Hepatic stellate cell (primary cell): ENCODE measurements at regions not wholly inside any gene's neighbourhood (a gene's known extent, or its start where the extent isn't known, plus 50 kb on each side); places are given as distances from the start of the nearest gene placed in this dataset.

ENCODE experiments used
- DNase-seq: peaks from one replicate; pipeline ENCODE4 v3.0.0; 2011; ENCODE audit warnings: low spot score

GRCh38 chr3:127396473-127396872 is 108.6 kb upstream of the PRR20G start:
- DNase-seq: no peak

GRCh38 chr3:127395663-127396355 is 108.0 kb upstream of the PRR20G start:
- DNase-seq: no peak

DNA sequence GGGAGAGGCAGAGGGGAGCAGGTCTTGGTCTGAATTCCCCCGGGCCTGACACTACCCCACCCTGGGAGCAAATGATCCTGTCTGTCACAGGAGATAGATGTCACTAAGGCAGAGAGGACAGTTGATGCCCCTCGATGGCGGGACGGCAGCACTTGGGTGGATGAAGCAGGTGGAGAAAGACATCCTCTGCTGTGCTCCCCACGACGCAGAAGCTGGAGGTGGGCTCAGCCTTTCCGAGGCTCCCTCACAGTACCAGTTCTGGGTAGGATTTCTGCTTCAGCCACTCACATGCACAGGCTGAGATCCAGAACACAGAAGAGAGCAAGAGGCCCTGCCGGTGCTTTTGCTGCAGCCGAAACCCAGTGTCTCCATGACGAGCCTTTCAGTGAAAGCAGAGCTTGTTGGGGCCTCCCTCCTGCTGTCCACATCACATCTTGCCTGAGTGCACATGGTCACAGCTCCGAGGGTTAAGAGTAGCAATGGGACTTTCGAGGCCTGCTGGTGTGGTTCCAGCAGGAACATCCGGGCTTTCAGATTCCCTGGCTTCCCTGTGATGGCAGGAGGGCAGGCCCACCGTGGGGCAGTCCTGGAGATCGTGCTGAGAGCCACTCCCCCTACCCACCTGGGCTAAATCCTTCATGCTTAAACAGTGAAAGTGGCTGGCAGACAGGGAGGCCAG is 107.3 kb upstream of the PRR20G start:
- DNase-seq: no peak

- no peak for DNase-seq
These were observed 106.2 kb upstream of the PRR20G start for GRCh38 chr3:127394031-127394430.

DNA sequence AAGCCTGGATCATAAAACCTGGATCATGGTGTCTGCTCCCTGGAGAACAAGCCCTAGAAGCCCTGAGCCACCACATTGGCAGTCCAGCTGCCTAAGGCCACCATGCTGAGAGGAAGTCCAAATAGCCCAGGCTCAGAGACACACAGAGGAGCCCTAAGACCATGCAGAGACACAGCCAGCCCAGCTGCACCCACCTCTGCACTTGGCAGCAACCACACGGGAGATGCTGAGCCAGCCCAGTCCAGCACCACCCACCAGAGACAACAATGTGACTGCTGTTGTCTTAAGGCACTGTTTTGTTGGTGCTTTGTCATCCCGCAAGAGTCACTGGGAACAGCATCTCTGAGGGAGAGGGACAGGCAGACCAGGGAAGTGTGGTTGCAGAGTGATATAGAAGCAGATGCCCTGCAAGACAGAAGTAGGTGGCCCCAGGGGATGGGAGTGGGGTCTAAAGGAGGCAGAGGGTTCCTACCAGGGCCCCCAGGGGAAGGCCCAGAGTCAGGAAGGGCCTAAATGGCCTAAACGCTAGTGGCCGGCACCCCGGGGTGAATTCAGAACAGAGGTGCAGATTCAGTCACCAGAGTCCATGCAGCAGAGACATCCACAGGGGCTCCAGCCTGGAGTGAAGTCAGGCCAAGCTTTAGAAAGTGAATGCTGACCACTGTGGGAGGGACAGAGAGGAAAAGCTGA is 105.4 kb upstream of the PRR20G start:
- no peak for DNase-seq

- no peak for DNase-seq
These were observed 104.3 kb upstream of the PRR20G start for GRCh38 chr3:127392156-127392490.

DNA sequence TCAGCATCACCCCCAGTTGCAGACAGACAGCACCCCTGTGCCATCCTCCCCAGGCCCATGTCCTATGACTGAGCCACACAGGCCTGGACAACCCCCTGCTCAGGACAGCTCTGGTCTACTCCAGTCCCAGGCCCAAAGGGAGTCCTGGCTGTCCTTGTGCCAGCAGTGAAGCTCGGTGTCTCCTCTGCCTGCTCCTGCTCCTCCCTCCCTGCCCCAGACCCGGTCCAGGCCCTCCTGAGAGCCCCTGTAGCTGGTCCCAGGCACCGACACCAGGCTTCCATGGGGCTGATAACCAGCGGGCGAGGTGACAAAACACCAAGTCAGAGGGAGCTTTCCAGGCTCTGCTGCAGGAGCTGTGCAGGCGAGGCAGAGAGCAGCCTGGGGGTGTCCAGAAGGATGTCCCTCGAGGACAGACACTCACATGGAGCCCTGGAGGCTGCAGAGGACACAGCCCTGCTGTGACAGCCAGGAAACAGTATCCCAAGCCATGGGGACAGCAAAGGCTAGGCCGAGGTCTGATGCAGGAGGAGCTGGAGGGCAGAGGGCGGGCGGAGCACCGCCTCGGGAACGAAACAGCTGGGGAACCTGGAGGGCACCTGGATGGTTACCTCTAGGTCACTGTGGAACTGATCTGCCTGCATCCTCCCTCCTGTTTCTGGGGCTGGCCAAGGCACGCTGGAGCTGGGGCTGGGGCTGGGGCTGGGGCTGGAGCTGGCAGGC is 103.8 kb upstream of the PRR20G start:
- DNase-seq: no peak

- DNase-seq: no peak
These were observed 102.6 kb upstream of the PRR20G start for GRCh38 chr3:127390365-127391025.

DNA sequence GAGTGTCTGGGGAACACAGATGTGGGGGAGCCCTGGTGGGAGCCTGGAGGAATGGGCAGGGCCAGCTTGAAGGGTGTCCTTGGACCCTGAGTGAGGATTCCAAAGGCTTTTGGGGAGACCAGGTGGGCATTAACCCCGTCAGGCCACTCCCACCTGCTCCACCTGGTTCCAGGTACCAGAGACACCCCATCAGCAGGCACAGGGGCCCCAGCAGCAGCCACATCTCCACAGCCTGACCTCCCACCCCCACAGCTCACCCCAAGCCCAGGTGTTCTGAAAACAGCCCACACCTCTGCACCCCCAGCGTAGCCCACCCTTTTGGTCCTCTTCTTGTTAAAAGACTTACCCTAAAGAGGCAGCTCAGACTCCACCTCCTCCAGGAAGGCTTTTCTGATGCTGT is 102.1 kb upstream of the PRR20G start:
- DNase-seq: no peak

GRCh38 chr3:127389420-127389819 is 101.6 kb upstream of the PRR20G start:
- DNase-seq: no peak

- DNase-seq: no peak
These were observed 100.6 kb upstream of the PRR20G start for GRCh38 chr3:127388427-127388826.

DNA sequence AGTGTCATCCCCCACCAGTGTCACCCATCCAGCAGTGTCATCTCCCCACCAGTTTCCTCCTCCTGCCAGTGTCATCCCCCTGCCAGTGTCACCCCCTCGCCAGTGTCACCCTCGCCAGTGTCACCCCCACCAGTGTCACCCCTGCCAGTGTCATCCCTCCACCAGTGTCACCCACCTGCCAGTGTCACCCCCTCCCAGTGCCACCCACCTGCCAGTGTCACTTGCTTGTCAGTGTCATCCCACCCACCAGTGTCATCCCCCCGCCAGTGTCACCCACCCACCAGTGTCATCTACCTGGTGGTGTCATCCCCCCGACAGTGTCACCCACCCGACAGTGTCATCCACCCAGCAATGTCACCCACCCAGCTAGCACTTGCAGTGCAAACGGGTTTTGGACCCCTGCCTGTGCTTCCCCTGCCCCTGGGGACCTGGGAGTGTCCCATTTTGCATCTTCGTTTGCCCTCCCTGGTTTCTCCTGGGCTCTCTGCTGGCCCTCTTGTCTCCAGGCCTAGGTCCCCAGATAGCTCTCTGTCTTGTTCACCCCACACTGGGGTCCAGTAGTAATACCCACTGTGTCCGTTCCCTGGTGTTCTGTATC is 99.8 kb upstream of the PRR20G start:
- DNase-seq: no peak

DNA sequence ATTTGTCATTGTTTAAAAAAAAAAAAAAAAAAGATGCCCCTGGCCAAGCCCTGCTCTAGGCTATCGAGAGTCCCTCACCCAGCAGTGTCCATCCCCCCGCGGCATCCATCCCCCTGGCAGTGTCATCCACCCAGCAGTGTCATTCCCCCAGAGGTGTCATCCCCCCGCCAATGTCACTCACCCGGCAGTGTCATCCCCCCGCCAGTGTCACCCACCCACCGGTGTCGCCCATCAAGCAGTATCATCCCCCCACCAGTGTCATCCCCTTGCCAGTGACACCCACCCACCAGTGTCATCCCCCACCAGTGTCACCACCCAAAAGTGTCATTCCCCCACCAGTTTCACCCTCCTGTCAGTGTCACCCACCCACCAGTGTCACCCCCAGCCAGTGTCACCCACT is 99.3 kb upstream of the PRR20G start:
- DNase-seq: no peak

DNA sequence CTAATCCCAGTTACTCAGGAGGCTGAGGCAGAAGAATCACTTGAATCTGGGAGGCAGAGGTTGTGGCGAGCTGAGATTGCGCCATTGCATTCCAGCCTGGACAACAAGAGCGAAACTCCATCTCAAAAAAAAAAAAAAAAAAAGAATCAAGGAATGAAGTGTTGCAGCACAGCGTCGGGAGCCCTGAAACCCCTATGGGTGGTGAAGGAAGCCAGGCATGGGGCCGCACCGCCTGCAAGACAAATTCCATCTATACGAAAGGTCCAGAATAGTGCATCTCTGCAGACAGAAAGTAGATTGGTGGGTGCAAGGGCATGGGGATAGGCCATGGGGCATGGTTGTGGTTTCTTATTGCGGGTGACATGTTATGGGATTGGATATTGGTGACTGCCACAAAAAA is 98.6 kb upstream of the PRR20G start:
- DNase-seq: no peak

DNA sequence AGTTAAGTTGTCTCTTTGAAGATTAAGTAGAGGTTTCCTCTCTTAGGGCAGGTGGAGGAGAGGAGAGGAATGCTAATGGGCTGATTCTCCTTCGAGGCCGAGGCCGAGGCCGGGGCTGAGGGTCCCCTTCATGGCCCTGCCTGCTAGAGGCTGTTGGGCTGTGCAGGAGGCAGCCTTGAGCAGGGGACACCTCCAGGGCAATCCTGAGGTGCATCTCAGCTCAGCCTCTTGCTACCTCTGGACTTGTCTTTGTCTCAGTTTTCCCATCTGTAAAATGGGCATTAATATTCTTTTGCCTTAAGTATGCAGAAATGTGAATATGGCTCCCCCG is 97.7 kb upstream of the PRR20G start:
- DNase-seq: no peak

DNA sequence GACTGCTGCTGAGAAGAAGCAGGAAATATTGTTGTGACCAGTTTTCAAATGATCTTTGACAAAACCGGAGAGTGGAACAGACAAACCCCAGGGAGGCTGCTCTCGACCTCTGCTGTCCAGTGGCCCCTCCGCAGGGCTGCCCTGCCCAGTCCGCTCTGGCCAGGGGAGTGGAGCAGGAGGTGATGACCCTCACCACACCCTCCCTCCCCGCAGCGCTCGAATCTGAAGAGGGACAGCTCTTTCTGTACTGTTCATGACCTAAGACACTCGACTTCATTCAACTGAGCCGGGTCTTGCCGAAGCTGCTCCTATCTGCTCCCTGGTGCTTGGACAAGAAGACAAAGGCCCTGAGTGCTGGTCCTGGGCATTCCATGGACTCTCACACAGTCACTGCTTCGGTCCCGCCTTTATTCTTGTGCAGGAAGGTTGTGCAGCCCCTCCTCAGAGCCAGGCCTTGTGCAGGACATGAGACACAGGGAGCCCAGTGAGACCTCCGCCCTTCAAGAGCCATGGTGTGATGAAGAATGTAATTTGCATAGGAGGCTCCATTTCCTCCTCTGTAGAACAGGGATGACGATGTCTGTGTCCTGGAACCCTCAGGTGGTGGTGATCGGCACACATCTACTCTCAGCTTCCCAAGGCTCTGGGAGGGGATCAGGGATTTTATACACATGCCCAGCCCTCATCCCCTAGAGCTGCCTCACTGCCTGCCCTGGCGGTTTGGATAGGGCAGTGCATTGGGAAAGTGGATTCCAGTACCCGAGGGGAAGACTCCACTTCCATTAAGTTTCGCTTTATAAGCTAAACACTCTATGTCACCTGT is 97.1 kb upstream of the PRR20G start:
- no peak for DNase-seq

- no peak for DNase-seq
These were observed 95.9 kb upstream of the PRR20G start for GRCh38 chr3:127383656-127384179.

DNA sequence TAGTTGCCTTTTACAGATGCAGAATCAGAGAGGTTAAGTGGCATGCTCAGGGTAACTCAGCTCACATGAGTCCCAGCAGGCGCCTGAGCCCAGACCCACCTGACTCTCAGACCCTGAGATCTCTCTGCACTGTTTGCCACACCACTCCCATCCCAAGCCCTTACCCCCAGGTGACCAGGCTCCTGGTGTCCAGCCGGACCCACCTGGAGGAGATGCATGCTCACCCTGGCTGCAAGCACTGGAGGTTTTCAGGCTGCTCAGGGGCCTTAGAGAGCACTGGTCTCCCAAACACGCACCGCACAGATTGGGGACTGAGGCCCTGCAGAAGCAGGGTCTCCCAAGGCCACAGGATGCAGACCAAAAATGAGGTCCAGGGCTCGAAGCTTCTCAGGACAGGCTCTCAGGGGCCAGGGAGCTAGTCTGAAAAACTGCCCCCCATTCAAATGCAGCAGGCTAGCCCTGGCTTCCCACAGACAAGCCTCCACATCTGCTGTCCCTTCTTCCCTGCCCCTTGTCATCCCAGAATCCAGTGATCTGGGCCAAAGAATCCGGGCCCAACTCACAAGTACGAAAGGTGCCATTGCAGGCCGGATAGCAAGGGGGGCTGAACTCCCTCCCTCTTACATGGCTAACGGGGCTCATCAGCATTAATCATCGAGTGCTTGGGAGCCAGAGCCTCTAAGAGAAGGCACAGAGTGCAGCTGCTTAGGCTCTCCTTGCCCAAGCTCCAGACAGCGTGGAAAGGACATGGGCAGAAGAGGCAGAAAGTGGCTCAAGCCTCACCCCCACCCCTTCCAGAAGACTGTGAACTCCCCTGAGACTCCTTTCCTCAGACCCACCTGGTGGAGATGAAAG is 90.2 kb upstream of the PRR20G start:
- DNase-seq: no peak

DNA sequence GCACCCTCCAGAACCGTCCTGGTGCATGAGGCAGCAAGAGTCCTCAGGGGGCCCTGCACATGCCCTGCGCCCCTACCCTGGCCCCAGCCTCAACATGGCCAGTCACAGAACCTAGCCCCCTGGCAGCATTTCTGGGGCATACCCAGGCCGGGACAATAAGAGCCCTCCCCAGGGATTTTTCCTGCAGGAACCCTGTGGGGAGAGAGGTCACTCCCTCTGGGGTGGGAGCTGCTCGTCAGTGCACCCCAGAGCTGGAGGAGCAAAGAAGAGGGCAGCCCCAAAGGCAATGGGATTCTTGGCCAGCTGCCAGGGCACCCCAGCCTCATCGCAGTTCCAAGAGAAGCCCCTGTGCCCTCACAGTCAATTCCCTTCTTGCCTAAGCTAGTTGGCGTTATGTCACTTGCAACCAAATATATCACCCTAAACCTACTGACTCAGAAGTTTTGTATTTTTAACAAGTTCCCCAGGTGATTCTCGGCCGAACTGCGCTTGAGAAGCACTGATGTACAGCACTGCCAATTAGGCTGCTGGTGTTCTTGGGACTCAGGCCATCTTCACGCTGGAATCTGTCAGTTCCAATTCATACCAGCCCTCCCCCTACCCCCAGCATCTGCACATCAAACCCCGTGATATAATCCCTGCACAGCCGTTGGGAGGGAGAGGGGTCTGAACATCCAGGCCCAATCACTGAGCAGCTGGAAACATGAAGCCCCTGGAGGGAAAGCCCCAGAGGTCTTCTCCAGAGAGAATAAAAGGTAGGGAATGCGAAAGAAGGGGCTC is 87.5 kb upstream of the PRR20G start:
- no peak for DNase-seq
